Renal cortex interstitium (tissue), 11 donors: ENCODE measurements at regions not wholly inside any gene's neighbourhood (a gene's known extent, or its start where the extent isn't known, plus 50 kb on each side); places are given as distances from the start of the nearest gene placed in this dataset.

Source experiments
- DNase-seq, 11 donors: peaks; one replicate each; pipeline ENCODE4 v3.0.0-alpha.2; 2013; ENCODE audit warnings: low read depth in 9 of 11, low spot score in 4 of 11; ENCODE audit errors: extremely low read depth in 1 of 11

GRCh38 chr16:5477251-5477650, 379.7 kb upstream of the EEF2KMT start:
- no peak for DNase-seq

DNA sequence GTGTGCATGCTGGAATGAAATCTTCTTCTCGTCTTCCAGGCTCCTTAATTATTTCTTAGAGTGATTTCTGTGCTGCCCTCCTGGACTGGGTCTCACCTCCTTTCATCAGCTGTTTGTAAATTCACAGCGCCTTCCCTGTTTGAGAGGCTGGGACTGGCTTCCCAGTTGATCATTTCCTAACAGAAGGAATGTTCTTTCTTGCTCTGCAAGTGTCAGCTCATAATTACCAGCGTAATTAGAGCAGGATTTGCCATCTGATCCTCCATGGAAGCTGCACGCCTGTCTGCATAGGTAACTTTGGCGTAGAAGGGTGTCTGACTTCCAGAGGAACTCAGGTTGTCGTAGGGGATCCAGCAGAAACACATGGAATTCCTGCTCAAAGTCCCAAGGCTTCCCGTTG, 375.0 kb upstream of the EEF2KMT start:
- DNase-seq, result no peak

DNA sequence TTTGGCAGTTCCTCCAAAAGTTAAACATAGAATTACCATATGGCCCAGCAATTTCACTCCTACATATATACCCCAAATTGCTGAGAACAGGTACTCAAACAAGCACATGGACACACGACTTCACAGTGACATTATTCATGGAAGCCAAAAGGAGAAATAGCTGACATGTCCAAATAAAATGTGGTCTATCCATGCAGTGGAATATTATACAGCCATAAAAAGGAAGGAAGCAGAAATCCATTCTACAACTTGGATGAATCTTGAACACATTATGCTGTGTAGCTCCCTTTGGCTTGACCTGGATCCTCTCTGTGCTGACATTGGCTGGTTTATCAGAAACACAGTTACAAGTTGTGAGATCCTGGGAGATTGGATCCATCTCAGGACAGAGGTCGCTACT, 370.9 kb upstream of the EEF2KMT start:
- DNase-seq, result no peak

DNA sequence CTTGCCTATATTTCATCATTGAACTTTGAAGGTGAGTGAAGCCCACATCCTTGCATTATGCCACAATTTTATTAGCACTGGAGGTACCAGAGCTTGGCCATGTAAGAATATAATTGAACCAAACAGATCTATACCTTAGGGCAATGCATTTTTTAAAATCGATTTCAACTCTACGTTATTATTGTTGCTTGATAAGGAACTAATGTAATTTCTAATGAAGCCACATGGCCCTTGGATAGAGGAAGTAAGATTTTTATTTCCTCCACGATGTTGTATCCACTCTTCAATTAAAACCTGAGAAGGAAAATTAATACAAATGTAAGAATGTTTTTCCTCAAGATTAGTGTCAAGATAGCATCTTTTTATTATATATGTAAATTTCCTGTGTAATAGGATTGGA, 370.0 kb upstream of the EEF2KMT start:
- DNase-seq, result no peak

- no peak for DNase-seq
These were observed 369.0 kb upstream of the EEF2KMT start for GRCh38 chr16:5466551-5466950.

DNA sequence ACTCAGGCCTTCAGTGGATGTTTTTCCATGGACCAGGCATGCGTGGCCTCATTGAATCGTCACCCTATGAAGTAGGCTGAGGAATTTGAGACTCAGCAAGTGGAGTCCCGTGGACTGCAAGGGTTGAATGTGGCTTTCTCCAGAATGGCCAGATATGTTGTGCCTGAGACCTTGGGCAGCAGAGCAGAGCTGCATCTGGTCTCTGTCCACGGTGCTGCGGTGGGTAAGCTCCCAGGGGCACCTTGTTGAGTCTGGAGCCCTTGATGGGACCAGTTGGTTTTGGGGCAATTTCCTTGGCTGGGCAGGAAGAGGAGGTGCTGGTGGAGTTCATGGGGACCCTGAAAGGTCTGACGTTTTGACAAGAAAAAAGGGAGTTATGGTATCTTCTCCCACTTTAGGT, 368.1 kb upstream of the EEF2KMT start:
- no peak for DNase-seq

DNA sequence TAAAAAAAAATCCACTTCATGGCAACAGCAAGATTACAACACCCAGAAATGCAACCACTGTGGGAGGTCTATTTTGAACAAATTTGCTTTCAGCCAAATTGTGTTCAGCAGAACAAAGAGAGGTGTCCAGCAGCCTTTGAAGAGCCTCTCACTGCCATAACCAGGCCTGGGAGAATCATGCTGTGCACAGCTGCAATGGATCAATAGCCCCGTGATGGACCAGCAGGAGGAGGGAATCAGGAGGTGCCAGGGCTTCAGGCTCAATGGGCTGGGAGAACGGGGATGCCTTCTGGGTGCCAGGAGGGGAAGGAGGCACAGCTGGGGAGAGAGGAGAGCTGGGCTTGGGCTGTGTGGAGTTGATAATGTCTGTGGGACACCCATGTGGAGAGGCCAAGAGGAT, 366.2 kb upstream of the EEF2KMT start:
- no peak for DNase-seq

GRCh38 chr16:5461574-5461973, 364.0 kb upstream of the EEF2KMT start:
- no peak for DNase-seq

GRCh38 chr16:5461141-5461540, 363.5 kb upstream of the EEF2KMT start:
- no peak for DNase-seq

DNA sequence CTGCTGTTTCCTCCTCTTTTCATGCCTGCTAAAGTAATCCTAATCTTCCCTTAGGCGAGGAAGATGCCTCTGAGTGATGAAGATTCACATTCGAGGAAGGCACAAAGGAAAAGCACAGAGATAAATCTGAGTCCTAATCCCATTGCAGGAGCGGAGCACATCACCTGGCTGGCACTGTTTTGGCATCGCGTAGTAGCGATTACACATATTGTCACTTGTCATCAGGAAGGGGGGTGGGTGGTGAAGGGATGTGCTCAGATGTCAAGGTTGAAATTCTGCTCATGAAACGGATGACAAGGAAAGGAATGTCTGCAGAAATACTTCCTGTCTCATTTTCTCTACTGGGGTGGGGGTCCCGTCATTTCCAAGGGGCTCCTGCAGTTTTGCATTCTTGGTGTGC, 363.1 kb upstream of the EEF2KMT start:
- DNase-seq, result no peak

DNA sequence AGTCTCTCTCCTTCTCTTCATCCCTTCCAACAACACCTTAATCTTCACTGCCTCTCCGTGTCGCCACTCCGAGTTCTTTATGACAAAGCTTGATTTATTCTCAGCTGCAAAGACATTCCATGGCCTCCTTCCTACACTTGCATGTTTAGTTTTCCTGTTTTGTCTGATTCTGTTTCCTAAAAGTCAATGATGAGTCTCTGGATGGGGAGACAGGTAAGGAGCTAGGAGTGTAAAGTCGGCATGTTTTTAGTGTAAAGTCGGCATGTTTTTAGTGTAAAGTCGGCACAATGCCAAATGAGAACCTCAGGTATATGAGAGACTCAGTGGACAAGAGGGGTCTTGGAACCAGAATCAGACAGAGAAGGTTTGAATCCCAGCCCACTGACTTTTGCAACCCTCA, 362.3 kb upstream of the EEF2KMT start:
- no peak for DNase-seq

- no peak for DNase-seq
These were observed 357.5 kb upstream of the EEF2KMT start for GRCh38 chr16:5455110-5455509.

- no peak for DNase-seq
These were observed 356.8 kb upstream of the EEF2KMT start for GRCh38 chr16:5454349-5454748.

DNA sequence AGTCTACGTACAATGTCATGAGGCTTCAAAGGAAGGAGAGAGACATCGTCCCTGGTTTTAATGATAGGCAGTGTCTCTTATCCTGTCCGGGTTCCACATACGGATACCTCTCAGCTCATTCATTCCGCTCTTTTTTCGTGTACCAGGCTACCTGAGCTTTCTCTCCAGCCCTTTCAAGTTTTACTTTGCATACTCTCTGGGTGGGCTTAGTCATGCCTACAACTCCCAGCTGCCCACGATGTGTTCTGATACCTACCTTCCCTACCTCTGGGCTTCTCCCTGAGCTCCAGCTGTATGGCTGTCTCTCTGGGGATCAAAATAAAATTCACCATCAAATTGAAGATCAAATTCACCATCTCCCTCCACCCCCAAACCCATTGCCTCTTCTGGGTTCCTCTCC, 354.0 kb upstream of the EEF2KMT start:
- no peak for DNase-seq

- DNase-seq, result no peak
These were observed 353.0 kb upstream of the EEF2KMT start for GRCh38 chr16:5450409-5451104.

DNA sequence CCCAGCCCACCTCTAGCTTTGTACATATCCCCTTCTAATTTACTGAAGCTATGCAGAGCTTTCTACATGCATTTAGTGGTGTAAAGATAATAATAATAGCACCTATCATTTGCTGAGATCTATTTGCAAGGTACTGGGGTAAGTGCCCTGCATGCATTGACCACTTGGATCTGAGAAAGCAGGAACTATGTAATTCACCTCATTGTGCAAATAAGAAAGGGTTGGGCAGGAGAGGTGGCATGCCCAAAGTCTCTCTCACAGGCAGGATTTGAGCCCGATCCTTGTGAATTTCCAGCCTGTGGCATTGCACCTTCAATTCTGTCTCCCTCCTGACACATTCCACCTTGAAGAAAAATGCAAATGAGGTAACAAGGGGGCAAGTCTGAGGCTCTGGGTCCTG, 352.3 kb upstream of the EEF2KMT start:
- DNase-seq, result no peak

GRCh38 chr16:5448798-5449197, 351.2 kb upstream of the EEF2KMT start:
- DNase-seq, result no peak

GRCh38 chr16:5447734-5448133, 350.1 kb upstream of the EEF2KMT start:
- no peak for DNase-seq

DNA sequence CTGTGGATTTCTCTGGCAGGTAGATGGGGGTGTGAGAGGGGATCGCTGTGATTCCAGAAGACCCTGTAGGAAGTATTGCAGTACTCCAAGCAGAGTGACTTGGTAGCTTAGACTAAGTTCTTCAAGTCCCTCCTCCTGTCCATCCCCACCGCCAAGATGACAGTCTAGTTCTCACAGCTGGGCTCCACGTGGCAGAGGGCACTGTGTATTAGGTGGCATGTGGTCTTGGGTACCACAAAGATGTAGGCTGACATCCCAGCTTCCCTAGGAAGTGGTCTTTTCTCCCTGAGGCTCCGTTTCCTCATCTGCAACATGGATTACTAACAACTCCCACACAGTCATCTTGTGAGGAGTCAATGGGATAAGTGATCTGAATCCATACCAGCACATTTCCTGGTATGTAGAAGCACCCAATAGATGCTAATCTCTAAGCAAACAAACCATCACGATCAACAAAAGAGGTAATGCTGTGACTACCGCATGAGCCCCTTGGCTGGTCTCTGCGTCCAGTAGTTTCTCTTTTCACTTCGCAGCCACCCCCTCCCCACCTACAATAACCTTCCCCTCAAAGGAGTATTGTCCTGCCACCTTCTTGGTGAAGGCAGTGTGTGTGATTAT, 349.1 kb upstream of the EEF2KMT start:
- DNase-seq, result no peak

DNA sequence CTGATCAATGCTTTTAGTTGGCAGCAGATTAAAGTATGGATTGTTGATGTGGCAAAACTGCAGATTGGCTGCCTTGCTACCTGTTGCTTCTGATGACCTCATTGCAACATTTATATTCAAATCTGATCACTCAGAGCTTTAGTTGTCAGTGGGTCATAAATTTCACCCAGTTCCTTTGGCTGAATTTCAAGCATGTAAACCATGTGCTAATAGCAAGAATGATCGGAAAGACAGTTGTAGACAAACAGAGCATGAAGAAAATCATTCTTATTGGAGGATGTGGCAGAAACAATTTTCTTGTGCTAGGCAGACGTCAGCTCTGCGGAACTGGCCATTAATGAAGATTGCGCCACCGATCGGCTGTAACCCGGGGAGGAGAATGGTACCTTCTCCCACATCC, 346.6 kb upstream of the EEF2KMT start:
- no peak for DNase-seq

GRCh38 chr16:5442986-5443385, 345.4 kb upstream of the EEF2KMT start:
- DNase-seq, result no peak
